ENCODE measurements at regions not wholly inside any gene's neighbourhood (a gene's known extent, or its start where the extent isn't known, plus 50 kb on each side); places are given as distances from the start of the nearest gene placed in this dataset.
"Not testable (repeated sequence)": the region's sequence is repeated elsewhere in the genome, so short reads cannot be mapped to it uniquely, and the experiment has no call there.

- Mint-ChIP-seq H3K4me1 (peaks cover 1% of the 10 kb centered on the region; the same call in 1 of the 2 replicates), H3K9me3 (no peaks in the 10 kb centered on the region), H3K27me3 (ENCODE audit: low read depth) (no peaks in the 10 kb centered on the region), H3K4me3 (no peak overlapping the region), H3K36me3 (no peaks in the 10 kb centered on the region), H3K27ac (no peak overlapping the region)
- TF ChIP-seq MXD4 (CRISPR knock-in tag; IDR thresholded peaks at IDR 0.05; ENCODE audit: borderline replicate concordance) = no peak
- no peak for TF ChIP-seq MAX (CRISPR knock-in tag; IDR thresholded peaks at IDR 0.05)
- no peak for TF ChIP-seq ZNF232 (CRISPR knock-in tag; IDR thresholded peaks at IDR 0.05)
- TF ChIP-seq RELA (CRISPR knock-in tag; IDR thresholded peaks at IDR 0.05; ENCODE audit: borderline replicate concordance) = no peak
- ChIA-PET POLR2A (no interaction called here), CTCF (no interaction called here)
- DNase-seq (ENCODE audit: low spot score) (no peak), ATAC-seq (no peak)
Measured at GRCh38 chr5:131104169-131104808, 60.8 kb downstream of the HINT1 start.

GRCh38 chr5:131096774-131097710 lies 68.0 kb downstream of the HINT1 start:
- POLR2A ChIA-PET = no interaction called here
- no peak for ATAC-seq
- Mint-ChIP-seq H3K4me1 (peaks cover 5% of the 10 kb centered on the region; the same call in 1 of the 2 replicates), H3K36me3 (no peaks in the 10 kb centered on the region), H3K9me3 (peaks cover 6% of the 10 kb centered on the region), H3K4me3 (no peak overlapping the region), H3K27ac (no peak overlapping the region), H3K27me3 (ENCODE audit: low read depth) (no peaks in the 10 kb centered on the region)
- no peak for TF ChIP-seq STAT6 (CRISPR knock-in tag; conservative IDR thresholded peaks at IDR 0.05; ENCODE audit: low read depth)
- no peak for TF ChIP-seq JAZF1 (CRISPR knock-in tag; IDR thresholded peaks at IDR 0.05)
- TF ChIP-seq ZNF423 (CRISPR knock-in tag; IDR thresholded peaks at IDR 0.05) = no peak
- no peak for TF ChIP-seq ZNF512 (CRISPR knock-in tag; IDR thresholded peaks at IDR 0.05; ENCODE audit: borderline replicate concordance)
- no peak for TF ChIP-seq MLX (CRISPR knock-in tag; IDR thresholded peaks at IDR 0.05)
- no peak for TF ChIP-seq SMAD3 (CRISPR knock-in tag; IDR thresholded peaks at IDR 0.05; ENCODE audit: borderline replicate concordance)
- TF ChIP-seq ZBTB43 (CRISPR knock-in tag; IDR thresholded peaks at IDR 0.05) = no peak
- CTCF ChIA-PET = no interaction called here
- no peak for DNase-seq (ENCODE audit: low spot score)

- POLR2A ChIA-PET = not testable (repeated sequence)
Measured at GRCh38 chr5:131095561-131095960, 69.5 kb downstream of the HINT1 start.

More at GRCh38 chr5:131095561-131095960, 69.5 kb downstream of the HINT1 start:
- H3K4me3 Mint-ChIP-seq; H3K9me3 Mint-ChIP-seq; H3K27ac Mint-ChIP-seq; DNase-seq (ENCODE audit: low spot score); H3K4me1 Mint-ChIP-seq; H3K36me3 Mint-ChIP-seq; ATAC-seq; CTCF ChIA-PET; H3K27me3 Mint-ChIP-seq (ENCODE audit: low read depth): not testable (repeated sequence)
